ENCODE measurements at regions not wholly inside any gene's neighbourhood (a gene's known extent, or its start where the extent isn't known, plus 50 kb on each side); places are given as distances from the start of the nearest gene placed in this dataset.
"Not testable (repeated sequence)": the region's sequence is repeated elsewhere in the genome, so short reads cannot be mapped to it uniquely, and the experiment has no call there.

DNA sequence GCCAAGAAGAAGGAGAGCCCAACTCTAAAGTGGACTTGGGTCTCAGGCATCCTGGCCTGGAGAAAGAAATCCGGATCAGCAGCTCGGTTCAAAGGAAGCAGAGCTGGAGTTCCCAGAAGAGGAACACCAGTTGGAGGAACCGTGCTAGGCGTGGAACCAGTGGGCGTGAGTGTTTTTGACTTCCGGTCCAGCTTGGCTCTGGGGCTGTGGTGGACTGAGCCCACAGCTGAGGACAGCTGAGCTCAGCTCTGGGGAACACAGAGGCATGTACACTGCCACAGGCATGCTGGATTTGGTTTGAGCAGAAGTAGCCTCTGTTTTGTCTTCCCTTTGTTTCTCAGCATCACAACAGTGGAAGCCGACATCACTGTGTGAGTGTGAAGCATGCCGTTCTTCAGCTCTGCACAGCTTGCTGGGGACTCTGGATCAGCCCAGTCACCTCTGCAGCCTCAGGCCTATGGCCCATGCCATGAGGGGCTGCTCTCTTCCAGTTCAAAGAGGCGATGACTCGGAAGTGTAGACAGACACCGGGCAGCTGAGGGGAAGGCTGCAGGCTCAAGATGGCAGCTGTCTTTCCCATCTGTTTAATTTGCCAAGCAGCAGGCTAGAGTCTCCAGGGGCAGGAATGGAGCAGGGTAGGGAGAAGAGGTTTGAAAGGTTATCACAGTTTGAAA is 185.8 kb upstream of the UBE3A start:
- DNase-seq = no peak

DNA sequence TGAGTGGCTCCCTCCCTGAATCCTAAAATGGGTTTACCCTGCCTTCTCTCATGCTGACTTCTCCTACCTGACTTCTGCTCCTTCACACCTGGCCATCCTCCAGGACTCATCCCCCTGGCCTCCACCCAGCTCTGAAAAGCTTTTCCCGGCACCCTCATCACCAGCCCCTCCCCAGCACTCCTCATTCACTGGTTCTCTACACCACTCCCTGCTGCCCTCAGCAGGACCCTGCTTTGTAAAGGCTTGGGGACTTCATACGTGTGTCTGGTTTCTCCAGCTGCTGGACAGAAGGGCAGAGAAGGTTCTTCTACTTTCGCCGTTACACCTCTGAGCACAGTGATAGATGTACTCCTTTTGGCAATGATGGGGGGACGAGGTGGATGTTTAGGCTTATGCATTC is 184.9 kb upstream of the UBE3A start:
- DNase-seq = no peak

DNA sequence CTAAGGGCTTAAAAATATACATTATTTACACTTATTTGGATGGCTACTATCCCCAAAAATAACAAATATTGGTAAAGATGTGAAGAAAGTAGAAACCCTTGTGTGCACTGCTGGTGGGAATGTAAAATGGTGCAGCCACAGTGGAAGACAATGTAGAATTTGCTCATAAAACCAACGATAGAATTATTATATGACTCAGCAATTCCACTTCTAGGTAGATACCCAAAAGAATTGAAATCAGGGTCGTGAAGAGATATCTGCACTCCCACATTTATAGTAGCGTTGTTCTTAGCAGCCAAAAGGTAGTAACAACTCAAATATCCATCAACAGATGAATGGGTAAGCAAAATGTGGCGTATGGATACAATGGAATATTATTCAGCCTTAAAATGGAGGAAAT is 181.6 kb upstream of the UBE3A start:
- no peak for DNase-seq

GRCh38 chr15:25619761-25620160 is 180.9 kb upstream of the UBE3A start:
- DNase-seq = no peak

DNA sequence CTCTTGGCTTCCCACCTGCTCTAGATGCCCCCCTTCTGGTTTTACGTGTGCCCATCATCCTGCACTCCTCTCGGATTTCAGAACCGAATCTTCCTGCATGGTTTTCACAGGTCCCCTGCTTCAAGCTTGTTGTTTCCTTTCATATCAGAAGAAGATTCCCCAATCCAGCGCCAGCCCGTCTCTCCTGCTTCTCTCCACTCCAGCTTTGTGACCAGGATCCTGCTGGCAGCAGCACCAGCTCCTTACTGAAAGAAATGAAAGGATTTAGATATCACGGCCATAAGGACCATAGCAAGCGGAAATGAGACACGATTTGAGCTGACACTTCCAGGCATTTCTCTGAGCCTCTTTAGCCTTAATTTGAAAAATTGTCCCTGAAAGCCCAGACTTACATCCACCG is 180.3 kb upstream of the UBE3A start:
- no peak for DNase-seq

DNA sequence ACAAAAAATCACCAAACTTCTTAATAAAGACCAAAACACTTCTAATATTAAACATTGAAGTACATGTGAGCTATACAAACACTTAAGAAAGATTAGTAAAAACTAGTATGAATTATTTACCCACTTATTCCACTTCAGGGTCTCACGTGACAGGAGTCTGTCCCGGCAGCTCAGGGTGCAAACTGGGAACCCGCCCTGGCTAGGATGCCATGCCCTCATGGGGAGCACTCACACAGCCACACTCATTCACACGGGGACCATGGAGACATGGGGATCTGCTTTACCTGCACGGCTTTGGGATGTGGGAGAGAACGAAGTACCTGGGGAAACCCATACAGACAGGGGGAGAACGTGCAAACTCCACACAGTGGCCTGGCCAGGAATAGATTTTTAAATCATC is 179.3 kb upstream of the UBE3A start:
- no peak for DNase-seq

DNA sequence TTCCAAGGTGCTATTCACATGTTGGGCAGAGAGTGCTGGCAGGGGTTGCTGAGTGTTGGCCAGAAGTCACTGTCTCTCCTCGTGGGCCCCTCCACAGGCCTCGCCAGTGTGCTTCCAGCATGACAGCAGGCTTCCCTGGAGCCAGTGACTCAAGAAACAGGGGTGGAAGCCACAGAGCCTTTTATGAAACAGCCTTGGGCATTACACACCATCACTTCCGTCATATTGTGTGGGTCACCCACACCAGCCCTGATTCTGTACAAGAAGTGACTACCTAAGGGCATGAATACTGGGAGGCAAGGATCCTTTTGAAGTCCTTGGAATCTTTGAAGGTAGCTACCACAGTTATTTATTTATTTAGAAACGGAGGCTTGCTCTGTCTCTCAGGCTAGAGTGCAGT is 177.6 kb upstream of the UBE3A start:
- DNase-seq = no peak

- DNase-seq = no peak
Measured at GRCh38 chr15:25613134-25613533, 174.3 kb upstream of the UBE3A start.

GRCh38 chr15:25611603-25612002 is 172.8 kb upstream of the UBE3A start:
- DNase-seq = no peak

GRCh38 chr15:25609371-25609770 is 170.5 kb upstream of the UBE3A start:
- no peak for DNase-seq

DNA sequence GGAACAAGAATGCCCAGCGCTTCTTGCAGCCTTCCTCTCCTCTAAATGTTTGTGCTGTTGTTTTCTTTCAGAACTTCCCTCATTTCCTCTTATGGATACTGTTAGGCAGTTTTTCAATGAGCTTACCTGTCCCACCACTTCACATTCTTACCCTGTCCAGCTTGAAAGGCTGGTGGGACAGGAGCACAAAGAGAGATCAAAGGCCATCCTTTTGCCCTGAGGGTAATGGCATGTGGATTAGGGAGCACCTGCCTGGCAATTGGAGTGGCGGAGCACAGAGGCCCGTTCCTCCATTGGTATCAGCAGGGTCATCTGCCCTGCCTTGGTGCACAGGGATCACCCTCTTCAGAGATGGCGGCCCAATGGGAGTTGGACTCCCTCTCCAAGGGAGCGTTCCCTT is 170.1 kb upstream of the UBE3A start:
- DNase-seq = no peak

GRCh38 chr15:25605151-25605550 is 166.3 kb upstream of the UBE3A start:
- no peak for DNase-seq

- no peak for DNase-seq
Measured at GRCh38 chr15:25600751-25601150, 161.9 kb upstream of the UBE3A start.

DNA sequence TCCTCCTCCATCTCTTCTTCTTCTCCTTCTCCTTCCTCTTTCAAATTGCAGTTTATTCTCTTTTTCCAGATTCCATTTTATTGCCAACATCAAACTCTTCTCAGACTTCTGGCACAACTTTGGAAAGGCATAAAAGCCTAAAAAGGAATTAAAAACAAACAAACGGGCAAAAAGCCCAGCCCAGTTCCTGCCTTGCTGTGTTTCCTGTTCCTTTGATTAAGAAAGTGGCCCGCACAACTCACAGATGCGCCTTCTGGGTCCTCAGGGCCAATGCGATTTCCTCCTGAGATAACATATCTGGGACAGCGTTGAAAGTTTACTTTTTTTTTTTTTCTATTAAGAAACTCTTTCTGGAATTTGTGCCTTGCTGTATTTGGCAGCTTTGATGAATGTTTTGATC is 158.7 kb upstream of the UBE3A start:
- no peak for DNase-seq

DNA sequence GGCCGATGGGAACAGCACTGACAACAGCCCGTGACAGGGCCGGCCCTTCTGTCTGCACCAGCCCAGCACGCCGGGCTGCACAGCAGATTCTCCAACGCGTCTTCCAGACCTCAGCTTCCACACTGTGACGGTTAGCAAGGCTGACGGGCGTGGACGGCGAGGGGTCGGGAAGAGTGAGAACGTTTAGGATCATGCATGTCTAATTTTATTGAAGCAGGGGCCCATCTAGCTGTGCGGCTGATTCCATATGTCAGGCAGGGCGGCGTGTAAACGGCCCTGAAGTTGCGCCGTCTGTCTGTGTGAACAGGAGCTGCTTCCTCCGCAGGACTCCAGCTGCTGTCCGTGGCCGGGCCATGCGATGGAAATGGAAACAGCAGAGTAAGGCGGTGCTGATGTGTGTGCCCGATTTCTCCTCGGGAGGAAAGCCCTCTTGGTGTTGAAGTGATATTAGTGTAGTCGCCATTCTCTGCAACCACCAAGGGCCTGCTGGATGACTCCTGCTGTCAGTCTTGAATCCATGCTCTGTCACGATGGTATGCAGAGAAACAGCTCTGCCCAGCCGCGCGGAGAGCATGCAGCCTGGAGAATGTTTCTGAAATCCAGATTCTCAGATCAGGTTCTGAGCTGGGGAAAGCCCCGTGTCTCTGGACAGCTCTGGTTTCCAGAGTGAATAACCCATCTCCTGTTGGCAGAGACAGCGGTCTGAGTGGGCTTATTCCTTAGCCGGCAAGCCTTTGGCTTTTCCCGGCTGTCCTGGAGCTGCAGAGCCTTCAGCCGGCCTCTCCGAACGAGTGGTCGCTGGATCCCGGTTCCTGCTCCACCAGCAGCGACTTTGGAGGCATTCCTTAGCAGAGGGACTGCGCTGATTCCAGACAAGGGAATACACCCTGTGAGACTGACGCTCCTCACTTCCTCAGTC is 158.1 kb upstream of the UBE3A start:
- no peak for DNase-seq

DNA sequence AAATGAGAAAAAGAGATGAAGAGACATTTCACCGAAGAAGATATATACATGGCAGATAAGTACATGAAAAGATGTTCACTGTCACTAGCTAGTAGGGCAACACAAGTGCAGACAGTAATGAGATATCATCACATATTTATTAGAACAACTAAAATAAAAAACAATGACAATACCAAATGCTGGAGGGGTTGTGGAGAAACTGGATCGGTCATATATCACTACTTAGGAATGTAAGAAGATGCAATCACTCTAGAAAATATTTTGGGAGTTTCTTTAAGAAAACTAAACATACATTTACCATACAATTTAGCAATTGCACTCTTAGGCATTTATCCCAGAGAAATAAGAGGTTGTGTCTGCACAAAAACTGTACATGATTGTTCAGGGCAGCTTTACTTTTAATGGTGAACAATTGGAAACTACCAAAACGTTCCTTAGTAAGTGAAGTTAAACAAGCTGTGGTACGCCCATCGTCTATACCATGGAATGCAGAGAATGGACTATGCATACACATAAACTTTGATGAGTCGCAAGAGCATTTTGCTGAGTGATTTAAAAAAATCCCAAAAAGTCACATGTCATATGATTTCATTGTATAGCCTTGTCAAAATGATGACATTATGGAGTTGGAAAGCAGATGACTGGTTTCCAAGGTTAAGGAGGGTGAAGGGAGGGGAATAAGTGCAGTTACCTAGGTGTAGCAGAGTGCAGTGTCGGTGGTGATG is 149.0 kb upstream of the UBE3A start:
- DNase-seq = no peak

DNA sequence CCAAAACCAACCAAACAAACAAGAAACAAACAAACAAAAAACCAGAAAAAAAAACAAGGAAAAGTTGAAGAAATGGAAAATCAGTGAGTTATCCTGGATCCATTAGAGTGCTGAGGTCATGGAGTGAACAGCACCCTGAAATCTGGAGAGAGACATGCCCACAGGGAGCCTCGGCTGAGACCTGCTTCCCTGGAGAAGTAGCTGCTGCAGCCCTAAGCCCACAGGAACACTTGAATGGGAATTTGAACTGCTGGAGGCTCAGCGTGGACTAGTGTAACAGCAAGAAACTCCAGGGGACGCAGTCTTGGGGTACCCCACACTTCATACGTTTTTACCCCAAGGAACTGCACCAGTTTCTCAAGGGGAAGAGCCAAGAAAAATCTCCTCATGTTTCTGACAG is 144.1 kb upstream of the UBE3A start:
- DNase-seq = no peak

GRCh38 chr15:25579127-25579526 is 140.3 kb upstream of the UBE3A start:
- no peak for DNase-seq

DNA sequence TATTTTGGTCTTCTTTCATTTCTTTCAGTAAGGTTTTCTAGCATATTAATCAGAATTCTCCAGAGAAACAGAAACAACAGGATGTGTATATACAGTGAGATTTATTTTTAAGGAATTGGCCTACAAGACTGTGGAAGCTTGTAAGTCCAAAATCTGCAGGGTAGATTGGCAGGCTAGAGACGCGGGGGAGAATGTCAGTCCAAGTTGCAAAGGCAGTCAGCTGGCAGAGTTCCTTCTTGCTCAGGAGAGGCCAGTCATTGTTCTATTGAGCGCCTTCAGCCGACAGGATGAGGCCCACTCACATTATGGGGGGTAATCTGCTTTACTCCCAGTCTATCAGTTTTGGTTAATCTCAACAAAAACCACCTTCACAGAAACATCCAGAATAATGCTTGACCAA is 133.4 kb upstream of the UBE3A start:
- no peak for DNase-seq

DNA sequence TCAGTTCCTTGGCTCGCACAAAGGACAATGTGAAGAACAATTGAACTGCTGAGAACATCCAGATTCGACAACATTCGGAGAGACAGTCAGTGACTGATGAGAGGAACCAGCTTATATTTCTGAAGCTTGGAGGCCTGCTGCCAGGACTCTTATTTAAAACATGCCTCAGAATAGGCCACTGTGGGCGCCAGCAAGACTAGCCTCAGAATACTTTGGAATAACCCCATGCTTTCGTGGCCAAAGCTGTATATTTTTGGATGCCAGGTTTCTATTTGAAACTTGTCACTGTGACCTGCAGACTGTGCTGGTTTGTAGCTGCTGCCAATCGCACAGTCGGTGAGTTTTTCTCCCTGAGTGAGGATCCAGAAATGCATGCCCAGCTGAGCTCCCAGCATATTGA is 129.9 kb upstream of the UBE3A start:
- DNase-seq = no peak

DNA sequence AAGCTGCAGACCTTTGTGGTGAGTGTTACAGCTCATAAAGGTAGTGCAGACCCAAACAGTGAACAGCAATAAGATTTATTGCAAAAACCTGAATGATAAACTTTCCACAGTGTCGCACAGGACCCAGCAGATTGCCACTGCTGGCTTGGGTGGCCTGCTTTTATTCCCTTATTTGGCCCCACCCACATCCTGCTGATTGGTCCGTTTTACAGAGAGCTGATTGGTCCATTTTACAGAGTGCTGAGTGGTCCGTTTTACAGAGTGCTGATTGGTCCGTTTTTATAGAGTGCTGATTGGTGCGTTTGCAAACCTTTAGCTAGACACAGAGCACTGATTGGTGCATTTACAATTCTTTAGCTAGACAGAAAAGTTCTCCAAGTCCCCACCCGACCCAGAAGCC is 127.7 kb upstream of the UBE3A start:
- not testable (repeated sequence) for DNase-seq

- DNase-seq = no peak
Measured at GRCh38 chr15:25565470-25566264, 126.8 kb upstream of the UBE3A start.

DNA sequence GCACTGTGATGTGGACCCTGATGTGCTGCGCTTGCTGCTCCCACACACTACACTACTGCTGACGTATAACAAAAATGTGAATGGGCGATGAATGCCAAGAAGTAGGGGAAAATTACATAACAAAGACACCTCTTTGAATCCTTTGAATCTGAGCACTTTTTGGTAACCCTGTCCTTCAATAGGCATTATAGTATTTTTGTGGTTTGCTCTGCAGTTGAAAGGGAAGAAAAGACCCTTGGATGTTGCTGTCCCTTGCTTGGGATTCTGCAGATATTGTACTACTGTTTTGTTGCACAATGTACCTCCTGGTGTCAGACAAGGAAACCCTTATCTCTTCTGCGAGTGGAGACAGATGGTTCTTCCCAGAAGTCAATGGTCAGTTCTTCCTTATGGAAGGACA is 124.8 kb upstream of the UBE3A start:
- DNase-seq = no peak
